GM18861 (cell line): ENCODE measurements at regions not wholly inside any gene's neighbourhood (a gene's known extent, or its start where the extent isn't known, plus 50 kb on each side); places are given as distances from the start of the nearest gene placed in this dataset.

Experiments used
- ATAC-seq: cut with Tn5 transposase; IDR thresholded peaks from one replicate; pipeline ENCODE4 v1.9.1; 2021; ENCODE audit not compliant: unreplicated experiment

DNA sequence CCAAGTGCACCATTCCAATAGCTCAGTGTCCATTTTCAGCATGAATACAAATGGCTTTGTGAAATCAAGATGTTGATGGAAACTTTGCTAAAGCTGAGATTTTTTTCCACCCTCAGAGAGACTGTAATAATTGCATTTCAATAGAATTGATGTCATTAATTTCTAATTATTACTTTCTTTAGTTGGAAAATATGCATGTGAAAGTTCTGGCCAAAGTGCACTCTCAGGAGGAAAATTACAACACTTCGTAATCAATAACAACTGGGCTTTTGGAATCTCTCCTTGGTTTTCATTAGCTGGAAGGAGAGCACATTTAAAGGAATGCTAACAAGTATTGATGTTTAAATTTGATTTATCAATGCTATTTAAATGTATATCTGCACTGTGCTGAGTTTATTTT is 529.5 kb upstream of the CDH8 start:
- no peak for ATAC-seq

DNA sequence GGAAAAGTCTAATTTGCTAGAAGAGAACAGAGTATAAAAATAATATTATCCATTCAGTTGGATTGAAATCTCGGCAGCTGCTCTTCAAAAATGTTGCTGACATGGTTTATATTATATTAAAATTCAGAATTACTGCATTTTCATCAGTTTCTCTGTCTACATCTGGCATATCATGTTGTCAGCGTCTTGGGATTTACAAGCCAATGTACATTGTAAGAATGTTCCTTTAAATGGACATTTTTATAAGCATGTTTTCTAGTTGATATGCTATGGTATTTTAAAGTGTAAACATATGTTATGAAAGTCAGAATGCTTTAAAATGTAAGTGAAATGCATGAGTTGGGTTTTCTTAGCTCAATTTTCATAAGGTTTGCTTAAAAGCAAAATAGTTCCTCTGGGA is 528.1 kb upstream of the CDH8 start:
- ATAC-seq, result no peak

DNA sequence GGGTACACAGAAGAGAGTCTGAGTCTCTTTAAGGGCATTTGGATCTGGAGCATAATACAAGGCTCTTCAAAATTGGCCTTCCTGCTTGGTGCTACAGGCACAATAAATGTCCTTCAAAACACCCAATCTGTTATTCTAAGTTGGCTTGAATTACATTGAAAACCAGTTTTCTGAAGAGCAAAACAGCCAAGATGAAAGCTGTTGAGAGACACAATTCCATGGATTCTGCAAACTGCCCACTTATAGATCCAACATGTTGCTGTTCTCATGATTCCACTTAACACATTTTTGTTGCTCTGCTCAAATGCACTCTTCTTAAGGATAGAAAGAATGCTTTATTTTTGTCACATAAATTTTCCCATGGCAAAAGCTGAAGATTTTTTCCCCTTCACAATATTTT is 525.9 kb upstream of the CDH8 start:
- ATAC-seq, result no peak

DNA sequence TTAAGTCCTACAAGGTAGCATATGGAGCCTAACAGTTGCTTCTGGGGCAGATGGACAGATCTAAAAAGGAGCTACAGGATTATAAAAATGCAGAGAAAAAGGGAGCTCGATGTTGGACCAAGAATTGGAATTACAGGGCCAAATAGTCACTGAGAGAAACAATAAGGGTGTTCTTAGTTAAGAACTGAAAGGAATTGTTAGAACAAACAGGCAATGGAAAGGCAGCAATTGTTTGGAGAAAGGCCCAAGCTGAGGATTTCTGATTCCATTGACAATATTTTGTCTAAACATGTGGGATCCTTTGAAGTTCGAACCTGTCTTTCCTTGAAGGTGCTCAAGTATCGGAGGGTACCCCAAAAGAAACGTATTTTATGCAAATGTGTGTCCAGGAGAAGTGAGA is 513.6 kb upstream of the CDH8 start:
- ATAC-seq, result no peak

DNA sequence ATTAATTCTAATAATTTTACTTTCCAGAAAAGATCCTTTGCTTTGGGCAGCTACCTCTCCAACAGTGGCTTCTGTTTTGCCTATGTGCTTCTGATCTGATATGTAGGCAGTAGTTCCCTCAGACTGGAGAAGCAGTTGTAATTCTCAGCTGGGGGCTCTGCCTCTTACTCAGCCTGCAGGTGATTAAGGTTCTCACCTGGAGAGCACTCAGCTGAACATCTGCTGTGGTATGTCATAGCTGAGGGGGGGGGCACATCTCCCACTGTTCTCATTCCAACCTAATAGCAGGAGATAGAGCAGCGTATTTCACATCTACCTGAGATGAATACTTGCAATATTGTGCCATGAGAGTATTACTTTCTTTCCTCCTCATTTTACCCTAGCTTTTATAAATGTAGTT is 511.9 kb upstream of the CDH8 start:
- ATAC-seq, result no peak

DNA sequence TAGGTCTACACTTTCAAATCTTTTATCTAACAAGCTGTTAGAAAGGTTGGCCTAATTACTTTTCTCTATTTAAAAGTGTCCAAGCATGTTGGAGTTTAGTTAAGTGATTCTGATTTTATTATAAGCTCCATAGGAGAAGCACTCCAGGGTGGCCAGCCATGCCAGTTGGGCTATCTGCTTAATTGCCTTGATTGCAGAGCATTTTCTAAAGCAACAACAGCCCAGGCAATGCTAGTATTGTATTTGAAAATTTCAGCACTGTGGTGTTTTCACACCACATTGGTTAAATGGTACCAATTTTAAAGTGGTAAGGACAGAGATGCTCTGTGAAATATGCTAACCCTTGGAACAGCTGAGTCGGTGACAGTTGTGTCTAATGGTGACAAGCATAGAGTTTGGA is 510.5 kb upstream of the CDH8 start:
- ATAC-seq, result no peak

DNA sequence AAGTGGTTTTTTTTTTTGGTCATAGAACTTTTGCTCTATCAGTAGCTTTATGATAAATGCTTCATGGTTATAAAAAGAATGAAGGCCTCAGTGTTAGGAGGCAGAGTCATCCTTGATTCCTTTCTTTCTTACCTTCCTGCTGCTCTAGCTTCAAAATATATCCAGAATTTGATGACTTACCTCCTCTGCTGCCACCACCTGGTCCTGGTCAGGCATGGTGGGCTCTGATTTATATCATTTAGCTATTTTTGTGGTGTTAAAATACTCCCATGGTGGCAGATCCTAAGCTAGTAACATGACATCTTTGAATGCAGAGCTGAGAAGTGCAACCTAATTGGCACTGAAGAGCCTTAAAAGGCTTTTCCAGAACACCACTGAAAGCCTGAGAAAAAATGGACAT is 508.8 kb upstream of the CDH8 start:
- no peak for ATAC-seq

DNA sequence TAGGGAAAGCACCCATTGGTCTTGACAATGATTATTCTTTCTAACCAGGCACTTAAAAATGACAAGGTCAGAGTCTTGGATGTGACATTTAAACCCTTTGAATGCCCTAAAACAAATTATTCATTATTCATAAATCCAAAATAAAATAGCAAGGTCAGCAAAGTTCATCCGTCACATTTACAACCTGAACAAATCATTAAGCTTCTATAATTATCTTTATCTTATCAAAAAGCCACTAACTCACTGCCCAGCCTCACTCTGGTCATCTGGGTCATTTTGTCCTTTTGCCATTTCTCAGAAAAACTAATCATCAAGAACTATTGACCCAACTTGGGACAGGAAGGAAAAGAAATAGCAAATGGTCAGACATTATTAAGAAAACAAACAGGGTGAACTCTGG is 507.3 kb upstream of the CDH8 start:
- no peak for ATAC-seq

DNA sequence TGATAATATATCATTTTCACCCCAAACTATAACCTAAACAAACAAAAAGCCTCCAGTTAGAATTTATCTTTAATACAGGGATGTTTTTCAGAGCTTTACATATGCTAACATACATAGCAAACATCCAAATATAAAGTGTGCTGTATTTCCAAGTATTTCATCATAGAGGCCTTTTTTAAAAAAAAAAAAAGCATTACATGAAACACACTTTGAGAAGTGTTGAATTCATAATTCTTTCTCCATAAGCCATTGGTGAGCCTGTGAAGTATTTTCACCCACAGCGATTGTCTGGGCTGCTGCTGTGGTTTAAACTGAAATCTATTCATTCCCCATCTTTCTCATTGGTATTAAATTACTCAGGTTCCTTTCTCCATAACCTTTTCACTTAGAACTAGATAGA is 503.4 kb upstream of the CDH8 start:
- ATAC-seq, result no peak

DNA sequence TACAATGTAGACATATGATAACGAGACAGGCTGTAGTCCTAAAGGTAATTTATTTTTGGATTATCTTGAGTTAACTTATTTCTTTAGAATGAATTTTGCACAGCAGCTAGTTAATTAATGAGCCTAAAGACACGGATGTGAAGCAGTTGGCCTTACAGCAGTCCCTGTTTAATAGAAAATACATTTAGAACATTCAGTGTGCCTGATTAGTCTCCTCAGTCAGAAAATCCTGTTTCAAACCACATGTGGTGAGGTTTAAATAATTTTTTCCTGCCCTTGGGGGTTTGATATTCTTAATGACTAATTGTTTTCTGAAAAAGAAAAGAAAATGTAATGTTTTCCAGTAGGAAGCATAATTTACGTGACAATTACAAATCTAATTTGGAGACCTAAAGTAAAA is 494.2 kb upstream of the CDH8 start:
- ATAC-seq, result no peak

DNA sequence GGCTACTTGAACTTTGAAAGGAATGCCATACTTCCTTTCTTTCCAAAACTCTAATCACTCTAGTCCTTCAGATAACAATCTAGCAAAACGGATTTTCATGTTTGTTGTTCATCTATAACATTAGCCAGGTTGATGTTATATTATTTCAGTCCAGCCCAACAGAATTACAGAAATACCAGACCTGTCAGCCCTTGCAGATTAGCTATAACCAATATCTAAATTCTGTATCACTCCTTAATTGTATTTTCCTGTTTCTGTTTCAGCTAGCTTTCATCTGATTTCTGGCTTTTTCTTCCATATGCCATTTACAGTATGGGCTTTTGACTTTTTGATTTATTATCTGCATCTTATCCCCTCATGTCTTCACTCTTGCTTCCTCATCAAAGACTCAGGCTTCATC is 479.8 kb upstream of the CDH8 start:
- ATAC-seq, result no peak

DNA sequence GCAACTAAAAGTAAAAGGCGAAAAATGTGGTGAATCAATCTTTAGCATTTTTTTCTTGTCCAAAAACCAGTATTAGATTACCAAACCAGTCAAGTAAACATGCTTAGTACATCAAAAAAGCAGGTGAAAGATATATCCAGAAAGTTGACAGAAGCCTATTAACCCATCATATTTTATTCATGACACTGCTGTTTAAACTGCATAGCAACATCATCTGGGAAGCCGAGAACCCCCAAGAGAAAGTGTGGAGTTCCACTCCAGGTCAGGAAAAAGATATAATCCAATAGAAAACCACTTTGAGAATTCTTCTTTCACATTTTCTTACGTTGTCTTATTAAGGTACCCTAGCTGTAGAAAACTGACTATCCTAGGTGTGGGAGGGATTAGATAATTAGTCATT is 466.8 kb upstream of the CDH8 start:
- ATAC-seq, result no peak

DNA sequence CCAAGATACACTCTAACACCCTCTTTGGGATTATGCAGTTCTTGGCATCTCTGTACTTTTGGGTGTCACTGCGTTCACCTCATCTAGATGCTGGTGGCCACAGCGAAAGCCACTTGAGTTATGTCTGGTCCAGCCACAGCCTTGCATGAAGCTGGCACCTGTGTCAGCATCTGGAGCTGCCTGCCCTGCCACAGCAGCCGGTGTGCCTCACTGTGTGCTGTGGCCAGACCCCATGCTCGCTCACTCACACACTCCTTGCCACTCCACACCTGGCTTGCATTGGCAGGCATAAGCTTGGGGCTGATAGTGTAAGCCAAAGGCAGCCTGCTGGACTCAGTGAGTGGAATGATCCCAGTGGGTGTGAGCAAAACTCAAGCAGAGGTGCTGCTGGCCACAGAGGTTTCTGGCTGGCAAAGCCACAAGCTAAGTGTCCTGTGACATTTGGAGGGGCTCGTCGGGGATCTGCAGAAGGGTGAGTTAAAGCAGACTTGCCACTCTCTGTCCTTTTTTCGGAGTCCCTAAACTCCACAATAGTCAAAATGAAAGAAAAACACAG is 442.7 kb upstream of the CDH8 start:
- ATAC-seq, result no peak

DNA sequence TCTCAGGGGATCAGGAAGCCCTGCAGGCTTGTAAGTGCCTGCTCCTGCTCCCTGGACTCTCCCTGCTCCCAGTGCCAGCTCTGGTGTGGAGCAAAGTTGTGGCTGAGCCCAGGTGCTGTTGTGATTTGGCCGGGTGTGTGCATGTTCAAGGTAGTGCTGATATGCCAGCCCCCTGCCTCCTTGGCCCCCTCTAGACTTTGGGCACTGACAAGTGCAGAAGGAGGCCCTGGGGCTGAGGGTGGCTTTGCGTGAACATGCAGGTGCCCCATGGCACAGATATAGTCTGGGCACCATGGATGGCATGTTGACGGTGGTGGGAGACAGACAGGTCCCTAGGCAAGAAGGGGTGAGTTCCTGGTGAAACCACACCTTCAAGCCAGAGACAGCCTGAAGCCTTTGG is 441.6 kb upstream of the CDH8 start:
- no peak for ATAC-seq

DNA sequence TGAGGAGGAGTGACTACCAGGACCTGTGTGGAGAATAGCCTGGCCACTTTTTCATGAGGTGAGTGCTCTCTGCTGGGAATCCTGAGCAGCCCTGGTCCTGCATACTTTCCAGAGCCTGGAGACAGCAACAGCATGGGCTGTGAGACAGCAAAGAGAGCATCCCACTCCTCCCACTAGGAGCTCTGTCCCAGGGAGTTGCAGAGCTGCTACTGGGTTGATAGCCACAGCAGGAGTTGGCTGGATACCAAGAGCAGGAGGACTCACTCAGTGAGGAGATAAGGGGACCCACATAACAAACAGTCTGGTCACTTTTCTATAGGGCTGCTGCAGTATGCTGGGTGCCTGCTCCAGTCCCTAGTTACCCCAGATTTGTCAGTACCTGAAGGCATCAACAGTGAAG is 439.3 kb upstream of the CDH8 start:
- no peak for ATAC-seq

DNA sequence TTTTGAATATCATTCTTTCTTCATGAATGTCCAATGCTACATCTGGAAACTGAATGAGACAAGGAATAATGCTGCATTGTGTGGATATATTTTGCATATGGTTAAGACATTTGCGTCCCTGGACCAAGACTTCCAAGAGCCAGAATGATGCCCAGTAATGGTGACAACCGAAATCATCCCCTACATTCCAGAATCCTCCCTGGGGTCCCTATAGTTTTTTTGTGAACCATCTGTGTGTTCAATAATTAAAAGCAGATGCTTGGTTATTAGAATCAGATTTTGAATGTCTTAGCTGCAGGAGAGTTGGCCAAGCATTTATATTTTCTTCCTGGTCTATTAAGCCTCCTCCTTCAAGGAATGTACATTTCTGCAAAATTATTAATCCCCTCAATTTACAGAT is 426.7 kb upstream of the CDH8 start:
- no peak for ATAC-seq

DNA sequence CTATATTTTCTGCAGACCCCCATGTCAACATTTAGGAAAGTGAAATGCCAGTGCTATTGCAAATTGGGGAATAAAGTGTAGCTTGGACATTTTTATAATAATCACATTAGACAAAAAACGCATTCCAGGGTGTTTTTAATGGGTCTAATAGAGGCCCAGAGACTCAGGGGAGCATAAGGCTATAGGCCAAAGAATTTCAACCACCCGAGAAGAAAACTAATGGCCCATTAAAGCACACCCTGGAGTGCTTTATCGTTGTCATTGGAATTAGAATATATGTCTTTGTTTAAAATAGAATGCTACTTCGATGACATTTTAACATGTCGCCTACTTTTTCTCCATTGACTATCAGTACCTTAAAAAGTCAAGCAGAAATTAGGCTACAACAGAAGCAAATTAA is 414.1 kb upstream of the CDH8 start:
- ATAC-seq, result no peak

DNA sequence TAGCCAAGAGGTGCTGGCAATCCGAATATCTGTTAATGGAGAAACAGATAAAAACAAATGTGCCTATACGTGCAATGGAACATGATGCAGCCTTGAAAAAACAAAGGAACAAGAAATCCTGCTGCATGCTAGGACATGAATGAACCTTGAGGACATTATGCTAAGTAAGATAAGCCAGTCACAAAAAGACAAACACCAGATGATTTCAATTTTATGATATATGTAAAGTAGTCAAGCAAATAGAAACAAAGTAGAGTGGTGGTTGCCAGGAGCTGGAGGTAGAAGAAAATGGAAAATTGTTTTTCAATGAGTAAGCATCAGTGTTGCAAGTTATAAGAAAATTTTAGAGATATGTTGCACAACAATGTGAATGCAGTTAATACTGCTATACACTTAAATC is 409.7 kb upstream of the CDH8 start:
- ATAC-seq, result no peak

DNA sequence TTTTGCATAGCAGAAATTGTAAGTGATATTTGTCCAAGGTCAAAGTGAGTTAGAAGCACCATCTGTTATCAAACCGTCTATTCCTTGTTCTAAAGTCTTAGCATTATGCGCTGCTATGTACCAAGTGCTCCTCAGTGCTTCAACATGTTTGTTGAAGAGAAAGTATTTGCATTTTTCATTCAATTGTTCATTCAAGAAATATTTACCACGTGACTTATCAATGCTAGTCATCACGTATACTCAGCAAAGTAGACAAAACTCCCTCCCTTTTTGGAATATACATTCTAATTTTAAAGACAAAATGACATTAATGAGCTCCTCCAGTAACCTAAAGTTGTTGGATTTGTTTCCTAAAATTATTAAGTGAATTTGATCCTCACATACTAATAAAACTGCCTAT is 388.0 kb upstream of the CDH8 start:
- ATAC-seq, result no peak

DNA sequence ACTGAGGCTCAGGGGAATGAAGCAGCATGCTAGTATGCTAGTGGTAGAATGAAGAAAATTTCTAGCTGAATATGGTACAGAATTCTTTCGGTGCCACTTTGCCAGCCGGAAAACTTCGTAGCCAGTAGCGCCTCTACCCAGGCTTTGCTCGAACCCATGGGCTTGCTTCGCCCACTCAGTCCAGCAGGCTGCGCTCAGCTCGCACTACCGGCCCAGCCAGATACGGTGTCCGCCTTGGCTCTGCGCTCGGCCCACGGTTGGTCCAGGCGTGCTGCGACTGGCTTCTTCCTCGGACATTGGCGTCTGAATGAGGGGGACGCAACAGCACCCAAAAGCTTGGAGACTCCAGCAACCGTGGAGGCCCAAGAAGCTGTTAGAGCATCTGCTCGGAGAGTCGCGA is 372.5 kb upstream of the CDH8 start:
- ATAC-seq, result no peak

DNA sequence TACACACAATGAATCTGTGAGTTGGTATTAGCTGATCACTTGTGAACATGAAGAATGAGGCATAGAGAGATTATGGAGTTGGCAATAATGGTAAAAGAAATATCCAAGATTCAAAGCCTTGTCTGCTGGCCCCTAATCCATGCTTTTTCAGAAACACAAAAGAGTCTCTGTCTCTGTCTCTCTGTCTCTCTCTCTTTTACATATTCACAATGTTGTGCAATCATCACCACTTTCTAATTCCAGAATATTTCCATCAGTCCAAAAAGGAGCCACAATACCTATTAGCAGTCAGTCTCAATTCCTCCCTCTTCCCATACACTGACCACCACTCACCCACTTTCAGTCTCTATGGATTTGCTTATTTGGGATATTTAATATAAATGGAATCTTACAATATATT is 370.1 kb upstream of the CDH8 start:
- no peak for ATAC-seq

DNA sequence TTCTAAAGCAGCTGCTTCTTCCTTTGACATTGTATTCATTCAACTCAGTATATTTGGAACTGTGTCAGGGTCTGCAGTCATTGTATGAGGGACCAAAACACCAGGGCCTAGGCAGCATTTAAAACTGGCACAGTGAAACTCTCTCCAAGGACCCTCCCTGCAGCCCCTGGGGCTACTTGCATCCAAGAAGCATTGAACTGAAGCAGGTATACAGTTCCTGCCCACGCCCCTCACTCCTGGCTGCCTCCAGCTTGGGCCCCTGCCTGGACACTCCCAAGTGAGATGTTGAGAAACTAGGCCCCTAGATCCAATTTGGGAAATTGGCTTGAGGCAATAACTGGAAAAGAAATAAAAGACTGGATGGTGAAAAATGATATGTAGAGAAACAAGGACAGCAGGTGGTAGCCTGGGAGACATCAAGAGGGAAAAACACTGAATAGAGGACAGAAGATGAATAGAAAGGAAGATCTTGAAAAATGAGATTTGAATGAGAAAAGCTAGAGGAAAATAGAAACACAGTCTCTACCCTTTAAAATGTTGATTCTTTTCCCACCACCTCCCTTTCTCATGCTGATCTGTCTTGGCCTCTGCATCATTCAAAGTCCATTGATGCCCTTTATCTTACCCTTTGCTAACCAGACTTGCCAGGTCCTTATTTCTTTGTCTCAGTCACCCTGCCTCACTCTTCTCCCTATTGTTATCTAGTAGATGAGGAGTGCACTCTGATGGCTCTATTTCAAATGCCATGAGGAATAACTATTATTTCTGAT is 368.8 kb upstream of the CDH8 start:
- no peak for ATAC-seq

DNA sequence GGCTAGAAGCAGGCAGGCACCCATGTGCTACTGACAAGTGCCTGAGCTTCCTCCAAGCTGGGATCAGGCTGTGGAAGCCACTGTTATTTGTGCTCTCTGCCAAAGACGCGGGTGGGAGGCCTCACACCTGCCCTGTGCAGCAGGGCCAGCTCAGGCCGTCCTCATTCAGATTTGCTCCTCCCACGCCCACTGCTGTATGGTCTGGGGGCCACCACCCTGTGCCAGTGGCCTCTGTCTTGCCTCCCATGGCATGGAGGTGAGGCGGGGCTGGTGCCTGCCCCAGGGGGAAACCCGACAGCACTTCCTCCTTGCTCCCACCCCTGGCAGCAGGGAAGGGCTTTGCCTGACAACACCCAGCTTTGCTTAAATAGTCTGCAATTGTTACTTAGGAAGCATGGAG is 356.5 kb upstream of the CDH8 start:
- ATAC-seq, result no peak
